ENCODE measurements at regions not wholly inside any gene's neighbourhood (a gene's known extent, or its start where the extent isn't known, plus 50 kb on each side); places are given as distances from the start of the nearest gene placed in this dataset.

DNA sequence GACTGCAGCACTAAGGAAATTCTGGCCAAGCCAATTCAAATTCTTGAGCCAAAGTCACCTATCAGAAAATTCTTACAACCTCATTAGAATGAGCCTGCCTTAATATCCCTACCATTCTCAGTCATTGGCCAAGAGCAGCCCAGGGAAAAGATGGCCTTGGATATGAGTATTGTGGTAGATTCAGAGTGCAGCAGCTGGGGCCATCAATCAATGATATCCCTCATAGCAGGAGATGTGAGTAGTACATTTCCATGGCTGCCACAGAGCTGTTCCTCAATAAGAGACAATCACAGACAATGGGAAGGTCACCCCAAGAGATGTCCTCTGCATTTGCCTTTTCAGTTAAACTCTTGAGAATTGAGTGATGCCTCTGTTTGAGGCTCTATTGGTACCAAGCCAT, 161.6 kb downstream of the DYRK2 start:
- TF ChIP-seq, protein P1, sequence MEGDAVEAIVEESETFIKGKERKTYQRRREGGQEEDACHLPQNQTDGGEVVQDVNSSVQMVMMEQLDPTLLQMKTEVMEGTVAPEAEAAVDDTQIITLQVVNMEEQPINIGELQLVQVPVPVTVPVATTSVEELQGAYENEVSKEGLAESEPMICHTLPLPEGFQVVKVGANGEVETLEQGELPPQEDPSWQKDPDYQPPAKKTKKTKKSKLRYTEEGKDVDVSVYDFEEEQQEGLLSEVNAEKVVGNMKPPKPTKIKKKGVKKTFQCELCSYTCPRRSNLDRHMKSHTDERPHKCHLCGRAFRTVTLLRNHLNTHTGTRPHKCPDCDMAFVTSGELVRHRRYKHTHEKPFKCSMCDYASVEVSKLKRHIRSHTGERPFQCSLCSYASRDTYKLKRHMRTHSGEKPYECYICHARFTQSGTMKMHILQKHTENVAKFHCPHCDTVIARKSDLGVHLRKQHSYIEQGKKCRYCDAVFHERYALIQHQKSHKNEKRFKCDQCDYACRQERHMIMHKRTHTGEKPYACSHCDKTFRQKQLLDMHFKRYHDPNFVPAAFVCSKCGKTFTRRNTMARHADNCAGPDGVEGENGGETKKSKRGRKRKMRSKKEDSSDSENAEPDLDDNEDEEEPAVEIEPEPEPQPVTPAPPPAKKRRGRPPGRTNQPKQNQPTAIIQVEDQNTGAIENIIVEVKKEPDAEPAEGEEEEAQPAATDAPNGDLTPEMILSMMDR (IDR thresholded peaks at IDR 0.05; ENCODE audit: insufficient read depth, low read depth, low read length) = no peak
- no peak for TF ChIP-seq EZH2 (IDR thresholded peaks at IDR 0.05; ENCODE audit: insufficient read depth, low read length)
